ENCODE measurements at regions not wholly inside any gene's neighbourhood (a gene's known extent, or its start where the extent isn't known, plus 50 kb on each side); places are given as distances from the start of the nearest gene placed in this dataset.

- TF ChIP-seq POLR2AphosphoS5 (IDR thresholded peaks at IDR 0.05; ENCODE audit: low read depth, low read length) (no peak), POLR2A (IDR thresholded peaks at IDR 0.05; ENCODE audit: low read depth, low read length) (no peak)
Observed at GRCh38 chr13:74778946-74779345, 644.7 kb upstream of the KLF12 start.

All from GM12892 (cell line).